GM12891 (cell line): ENCODE measurements at regions not wholly inside any gene's neighbourhood (a gene's known extent, or its start where the extent isn't known, plus 50 kb on each side); places are given as distances from the start of the nearest gene placed in this dataset.

Experiments
- POLR2A ChIP-seq: IDR thresholded peaks from 2 replicates; pipeline ENCODE4 v1.6.1; 2011; ENCODE audit warnings: low read depth, low read length, control low read depth
- POLR2AphosphoS5 ChIP-seq: IDR thresholded peaks from 2 replicates; pipeline ENCODE4 v1.6.1; 2011; ENCODE audit warnings: low read depth, low read length, control low read depth
- POU2F2 ChIP-seq: IDR thresholded peaks from 2 replicates; pipeline ENCODE4 v1.6.1; 2011; ENCODE audit warnings: low read depth, mild to moderate bottlenecking, control low read depth, low read length, moderate library complexity
- TAF1 ChIP-seq: IDR thresholded peaks from 2 replicates; pipeline ENCODE4 v1.6.1; 2011; ENCODE audit warnings: low read depth, low read length, control low read depth

DNA sequence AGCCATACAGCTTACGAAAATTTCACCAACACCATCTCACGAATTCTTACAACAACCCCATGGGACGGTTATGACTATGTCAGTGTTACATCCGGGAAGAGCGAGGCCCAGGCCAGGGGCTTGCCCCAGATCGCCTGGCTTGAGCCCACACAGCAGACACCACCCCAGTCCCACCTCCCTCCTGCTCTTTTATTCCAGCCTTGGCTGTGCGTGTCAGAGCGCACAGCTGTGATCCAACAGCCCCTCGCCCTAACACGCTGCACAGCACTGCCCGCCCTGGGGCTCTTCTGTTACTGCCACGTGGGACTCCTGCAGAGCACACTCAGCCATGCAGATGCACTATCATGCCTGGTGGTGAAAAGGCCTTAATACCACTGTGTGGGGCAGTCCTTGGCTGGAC is 127.9 kb downstream of the ENGASE start:
- no peak for TF ChIP-seq POLR2A
- no peak for TF ChIP-seq TAF1
- no peak for TF ChIP-seq POLR2AphosphoS5
- TF ChIP-seq POU2F2: no peak
